ENCODE measurements at regions not wholly inside any gene's neighbourhood (a gene's known extent, or its start where the extent isn't known, plus 50 kb on each side); places are given as distances from the start of the nearest gene placed in this dataset.
"Not testable (repeated sequence)": the region's sequence is repeated elsewhere in the genome, so short reads cannot be mapped to it uniquely, and the experiment has no call there.

DNA sequence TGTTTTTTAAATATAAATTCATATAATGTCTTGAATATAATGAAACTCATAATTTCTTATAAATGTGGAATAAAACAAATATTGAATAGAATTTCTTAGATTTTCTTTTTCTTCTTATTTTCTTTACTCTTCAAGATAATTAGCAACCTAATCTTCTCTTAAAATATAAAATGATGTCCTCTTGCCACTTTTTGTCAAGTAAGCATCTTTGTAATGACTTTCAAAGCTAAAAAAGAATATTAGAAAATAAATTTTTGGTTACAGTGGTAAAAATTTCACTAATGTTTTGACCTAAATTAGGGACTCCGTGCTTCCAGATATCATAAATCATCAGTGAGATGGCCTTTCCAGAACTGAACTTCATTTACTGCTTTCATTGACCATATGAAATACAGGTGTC lies 846.4 kb downstream of the FRK start:
- Mint-ChIP-seq H3K36me3 (no peaks in the 10 kb centered on the region), H3K27ac (no peak overlapping the region), H3K4me3 (no peak overlapping the region), H3K27me3 (no peaks in the 10 kb centered on the region), H3K4me1 (no peaks in the 10 kb centered on the region), H3K9me3 (ENCODE audit: low read depth) (peaks cover 5% of the 10 kb centered on the region)
- no peak for DNase-seq
- CTCF ChIA-PET: no interaction called here
- no peak for ATAC-seq

DNA sequence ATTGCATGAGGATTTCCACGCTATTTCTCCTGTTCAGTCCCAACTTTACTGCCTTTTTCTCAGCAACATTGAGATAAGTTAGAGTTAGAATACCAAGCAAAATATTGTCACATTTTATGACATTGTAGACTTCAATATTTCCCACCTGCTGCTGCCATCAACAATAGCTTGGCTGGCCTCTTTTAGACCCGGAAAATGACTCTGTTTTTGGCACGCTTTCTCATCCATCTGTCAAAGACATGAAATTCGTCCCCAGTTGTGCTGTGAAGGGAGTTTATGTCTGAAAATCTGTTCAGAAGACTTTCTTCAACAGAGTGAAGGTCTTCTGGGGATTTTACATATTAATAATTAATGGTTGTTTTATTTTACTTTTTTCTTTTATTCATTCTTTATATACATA lies 857.3 kb downstream of the FRK start:
- H3K4me1 Mint-ChIP-seq: no peaks in the 10 kb centered on the region
- no peak overlapping the region for H3K4me3 Mint-ChIP-seq
- ATAC-seq: no peak
- no peak overlapping the region for H3K27ac Mint-ChIP-seq
- no peaks in the 10 kb centered on the region for H3K27me3 Mint-ChIP-seq
- no peaks in the 10 kb centered on the region for H3K36me3 Mint-ChIP-seq
- peaks cover 2% of the 10 kb centered on the region for H3K9me3 Mint-ChIP-seq (ENCODE audit: low read depth)
- DNase-seq: no peak
- CTCF ChIA-PET: no interaction called here

DNA sequence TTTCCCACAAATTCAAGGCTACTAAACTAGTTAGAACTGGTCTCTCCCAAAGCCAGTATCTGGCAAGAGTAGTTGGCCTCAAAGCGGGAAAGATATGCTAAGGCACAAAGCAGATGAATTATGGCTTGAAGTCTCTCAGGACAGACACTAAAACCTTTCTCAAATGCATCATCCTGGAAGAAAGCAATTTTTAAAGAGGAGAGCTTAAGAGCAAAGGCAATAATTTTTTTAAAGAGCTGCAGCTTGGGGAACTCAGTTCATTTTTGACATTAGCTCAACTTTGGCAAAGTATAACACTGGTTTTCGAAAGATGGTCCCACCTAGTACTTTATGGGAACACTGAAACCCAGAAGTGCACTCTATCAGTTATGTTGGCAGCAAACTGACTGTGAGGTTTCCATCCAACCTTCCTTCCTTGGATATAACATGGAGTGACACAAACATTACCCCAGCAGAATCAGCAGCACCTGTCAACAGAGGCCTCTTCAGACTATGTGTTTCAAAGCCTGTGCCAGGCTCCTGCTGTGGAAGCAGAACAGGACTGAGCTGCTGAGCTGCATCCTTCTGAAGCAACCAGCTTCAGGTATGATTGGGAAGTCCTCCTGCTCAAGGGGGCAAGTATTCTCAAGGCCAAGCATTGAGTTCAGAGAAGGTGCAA lies 852.3 kb upstream of the HS3ST5 start:
- Mint-ChIP-seq H3K36me3 (no peaks in the 10 kb centered on the region), H3K4me3 (no peak overlapping the region), H3K27ac (no peak overlapping the region), H3K9me3 (ENCODE audit: low read depth) (peaks cover 4% of the 10 kb centered on the region), H3K4me1 (no peaks in the 10 kb centered on the region), H3K27me3 (no peaks in the 10 kb centered on the region)
- CTCF ChIA-PET: no interaction called here
- no peak for DNase-seq
- no peak for ATAC-seq

DNA sequence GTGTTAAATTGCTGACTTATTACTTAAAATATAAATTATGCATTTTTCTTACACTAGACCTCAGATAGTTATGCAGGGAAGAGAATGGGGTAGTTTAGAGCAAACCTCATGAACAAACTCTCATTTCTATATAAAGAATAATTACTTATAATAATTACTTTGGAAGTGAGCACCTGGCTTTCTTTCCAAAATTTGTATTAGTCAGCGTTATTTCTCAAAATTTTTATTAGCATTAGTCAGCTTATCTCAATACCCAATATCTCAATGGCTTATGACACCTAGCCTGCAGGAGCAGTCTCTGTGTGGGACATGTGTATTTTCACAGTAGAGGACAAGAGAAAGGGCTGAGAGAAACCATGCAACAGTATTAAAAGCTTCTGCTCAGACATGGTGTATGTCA lies 849.2 kb upstream of the HS3ST5 start:
- Mint-ChIP-seq H3K4me3 (no peak overlapping the region), H3K36me3 (no peaks in the 10 kb centered on the region), H3K27me3 (no peaks in the 10 kb centered on the region), H3K27ac (no peak overlapping the region), H3K9me3 (ENCODE audit: low read depth) (no peaks in the 10 kb centered on the region), H3K4me1 (no peaks in the 10 kb centered on the region)
- DNase-seq: no peak
- ATAC-seq: no peak
- CTCF ChIA-PET: no interaction called here

DNA sequence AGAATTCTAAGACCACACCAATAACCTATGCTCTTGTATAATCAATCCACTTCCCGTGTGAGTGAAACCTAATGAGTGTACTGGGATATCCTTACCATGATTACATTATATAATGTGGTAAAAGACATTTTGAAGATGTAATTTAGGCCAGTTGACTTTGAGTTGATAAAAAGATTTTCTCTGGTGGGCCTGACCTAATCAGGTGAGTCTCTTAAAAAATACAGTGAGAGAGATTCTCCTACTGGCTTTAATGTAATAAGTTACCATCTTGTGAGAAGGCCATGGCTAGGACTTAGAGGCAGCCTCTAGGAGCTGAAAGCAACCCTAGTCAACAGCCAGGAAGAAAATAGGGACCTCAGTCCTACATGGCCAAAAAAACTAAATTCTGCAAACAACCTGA lies 847.7 kb upstream of the HS3ST5 start:
- H3K4me3 Mint-ChIP-seq: no peak overlapping the region
- ATAC-seq (no peak), DNase-seq (no peak)
- peaks cover 3% of the 10 kb centered on the region for H3K9me3 Mint-ChIP-seq (ENCODE audit: low read depth)
- CTCF ChIA-PET: no interaction called here
- H3K27me3 Mint-ChIP-seq: no peaks in the 10 kb centered on the region
- no peak overlapping the region for H3K27ac Mint-ChIP-seq
- no peaks in the 10 kb centered on the region for H3K36me3 Mint-ChIP-seq
- no peaks in the 10 kb centered on the region for H3K4me1 Mint-ChIP-seq

DNA sequence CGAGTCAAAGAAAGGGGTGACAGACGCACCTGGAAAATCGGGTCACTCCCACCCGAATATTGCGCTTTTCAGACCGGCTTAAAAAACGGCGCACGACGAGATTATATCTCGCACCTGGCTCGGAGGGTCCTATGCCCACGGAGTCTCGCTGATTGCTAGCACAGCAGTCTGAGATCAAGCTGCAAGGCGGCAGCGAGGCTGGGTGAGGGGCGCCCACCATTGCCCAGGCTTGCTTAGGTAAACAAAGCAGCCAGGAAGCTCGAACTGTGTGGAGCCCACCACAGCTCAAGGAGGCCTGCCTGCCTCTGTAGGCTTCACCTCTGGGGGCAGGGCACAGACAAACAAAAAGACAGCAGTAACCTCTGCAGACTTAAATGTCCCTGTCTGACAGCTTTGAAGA lies 832.6 kb upstream of the HS3ST5 start:
- CTCF ChIA-PET; H3K27me3 Mint-ChIP-seq; H3K9me3 Mint-ChIP-seq (ENCODE audit: low read depth); H3K4me1 Mint-ChIP-seq; H3K4me3 Mint-ChIP-seq; H3K27ac Mint-ChIP-seq; ATAC-seq; DNase-seq; H3K36me3 Mint-ChIP-seq: not testable (repeated sequence)

DNA sequence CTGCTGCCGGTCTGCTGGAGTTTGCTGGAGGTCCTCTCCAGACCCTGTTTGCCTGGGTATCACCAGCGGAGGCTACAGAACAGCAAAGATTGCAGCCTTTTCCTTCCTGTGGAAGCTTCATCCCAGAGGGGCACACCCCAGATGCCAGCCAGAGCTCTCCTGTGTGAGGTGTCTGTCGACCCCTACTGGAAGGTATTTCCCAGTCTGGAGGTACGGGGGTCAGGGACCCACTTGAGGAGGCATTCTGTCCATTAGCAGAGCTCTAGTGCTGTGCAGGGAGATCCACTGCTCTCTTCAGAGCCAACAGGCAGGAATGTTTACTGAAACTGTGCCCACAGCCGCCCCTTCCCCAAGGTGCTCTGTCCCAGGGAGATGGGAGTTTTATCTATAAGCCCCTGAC lies 823.1 kb upstream of the HS3ST5 start:
- H3K9me3 Mint-ChIP-seq (ENCODE audit: low read depth); H3K4me1 Mint-ChIP-seq; CTCF ChIA-PET; H3K27ac Mint-ChIP-seq; H3K4me3 Mint-ChIP-seq; DNase-seq; ATAC-seq; H3K27me3 Mint-ChIP-seq; H3K36me3 Mint-ChIP-seq: not testable (repeated sequence)

DNA sequence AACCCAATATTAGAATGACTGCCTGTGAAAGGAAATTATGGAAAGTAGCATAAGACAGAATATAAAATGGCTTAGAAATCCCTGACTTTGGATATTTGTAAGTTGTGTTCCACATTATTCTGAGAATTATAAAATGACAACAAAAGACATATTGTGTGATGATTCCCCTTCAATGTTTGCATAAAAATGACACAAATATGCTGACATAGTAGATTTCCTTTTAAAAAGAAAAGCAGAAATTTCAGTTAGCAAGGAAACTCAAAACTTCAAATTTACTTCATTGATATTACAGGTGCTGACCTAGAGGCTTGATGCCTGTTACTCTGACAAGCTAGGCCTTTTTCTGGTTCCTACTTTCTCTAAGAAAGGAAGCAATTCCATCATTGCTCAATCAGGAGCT lies 816.9 kb upstream of the HS3ST5 start:
- ATAC-seq (no peak), DNase-seq (no peak)
- Mint-ChIP-seq H3K36me3 (no peaks in the 10 kb centered on the region), H3K4me1 (no peaks in the 10 kb centered on the region), H3K27me3 (no peaks in the 10 kb centered on the region), H3K4me3 (no peak overlapping the region), H3K27ac (no peak overlapping the region), H3K9me3 (ENCODE audit: low read depth) (peaks cover 7% of the 10 kb centered on the region)
- CTCF ChIA-PET: no interaction called here

DNA sequence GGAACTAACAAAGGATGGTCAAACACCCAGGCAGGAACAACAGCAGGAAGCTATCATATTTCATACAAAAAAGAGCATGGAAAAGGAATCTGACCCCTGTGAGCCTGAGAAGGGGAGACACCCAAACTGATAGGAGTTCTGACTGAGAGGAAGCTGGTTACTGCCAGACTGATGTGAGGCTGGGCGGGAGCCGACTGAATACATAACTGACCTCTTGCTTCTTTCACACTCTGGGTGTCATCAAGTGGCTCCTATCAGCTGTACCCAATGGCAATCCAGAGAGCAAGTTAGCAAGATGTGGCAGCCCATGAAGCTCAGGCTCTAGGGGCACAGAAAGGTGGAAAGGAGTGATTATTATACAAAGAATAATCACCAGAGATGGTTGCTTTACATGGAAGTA lies 795.1 kb upstream of the HS3ST5 start:
- no peak for ATAC-seq
- no peaks in the 10 kb centered on the region for H3K4me1 Mint-ChIP-seq
- CTCF ChIA-PET: no interaction called here

DNA sequence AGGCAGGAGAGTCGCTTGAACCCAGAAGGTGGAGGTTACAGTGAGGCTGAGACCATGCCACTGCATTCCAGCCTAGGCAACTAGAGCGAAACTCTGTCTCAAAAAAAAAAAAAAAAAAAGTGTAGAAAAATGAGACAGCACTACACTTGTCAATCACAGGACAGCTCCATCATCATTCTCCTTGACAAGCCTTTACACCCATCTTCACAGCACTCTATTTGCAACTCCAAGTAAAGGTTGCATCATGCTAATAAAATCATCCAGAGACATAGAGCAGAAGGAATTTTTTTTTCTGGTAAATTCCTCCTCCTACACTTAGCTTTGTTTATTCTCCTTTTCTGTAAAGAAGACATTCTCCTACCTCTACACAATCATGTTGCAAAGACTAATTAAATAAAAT lies 791.0 kb upstream of the HS3ST5 start:
- no peak for ATAC-seq
- no peaks in the 10 kb centered on the region for H3K27me3 Mint-ChIP-seq
- H3K4me3 Mint-ChIP-seq: no peak overlapping the region
- no peak overlapping the region for H3K27ac Mint-ChIP-seq
- no peak for DNase-seq
- H3K36me3 Mint-ChIP-seq: no peaks in the 10 kb centered on the region
- H3K4me1 Mint-ChIP-seq: no peaks in the 10 kb centered on the region
- CTCF ChIA-PET: no interaction called here
- no peaks in the 10 kb centered on the region for H3K9me3 Mint-ChIP-seq (ENCODE audit: low read depth)

More for the DNA sequence above, 795.1 kb upstream of the HS3ST5 start:
- DNase-seq: no peak
- H3K27ac Mint-ChIP-seq: no peak overlapping the region
- H3K4me3 Mint-ChIP-seq: no peak overlapping the region
- peaks cover 2% of the 10 kb centered on the region for H3K9me3 Mint-ChIP-seq (ENCODE audit: low read depth)
- no peaks in the 10 kb centered on the region for H3K27me3 Mint-ChIP-seq
- no peaks in the 10 kb centered on the region for H3K36me3 Mint-ChIP-seq

DNA sequence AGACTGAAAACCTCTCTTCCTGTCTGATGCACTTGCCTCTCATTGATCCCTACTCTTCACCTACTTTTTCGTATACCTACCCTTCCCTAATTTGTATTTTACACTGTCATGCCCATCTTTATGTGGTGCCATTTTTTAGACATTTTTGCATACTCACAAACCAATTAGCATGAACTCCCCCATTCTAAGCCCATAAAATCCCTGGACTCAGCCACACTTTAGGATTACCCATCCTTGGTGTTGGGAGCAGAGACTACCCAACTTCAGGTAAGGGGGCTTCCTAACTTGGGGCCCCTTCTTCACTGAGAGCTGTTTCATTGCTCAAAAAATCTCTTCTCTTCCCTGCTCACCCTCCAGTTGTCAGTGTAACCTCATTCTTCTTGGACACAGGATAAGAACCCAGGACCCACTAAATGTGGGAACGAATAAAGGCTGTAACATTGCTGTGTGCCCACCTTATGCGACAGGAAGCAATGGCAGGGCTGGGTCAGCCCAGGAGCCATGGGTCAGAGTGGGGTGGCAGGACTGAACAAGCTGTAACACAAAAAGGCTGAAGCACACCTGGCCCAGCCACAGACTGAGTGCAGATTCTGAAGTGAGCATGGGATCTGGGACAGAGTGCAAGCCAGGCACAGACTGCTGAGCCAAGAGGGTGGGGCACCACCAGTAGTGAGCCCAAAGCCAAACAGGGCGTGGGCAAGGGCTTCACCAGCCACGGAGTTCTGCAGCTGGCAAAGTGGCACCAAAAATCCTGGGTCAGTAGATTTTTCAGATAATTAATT lies 789.1 kb upstream of the HS3ST5 start:
- Mint-ChIP-seq H3K27me3 (no peaks in the 10 kb centered on the region), H3K36me3 (no peaks in the 10 kb centered on the region), H3K27ac (no peak overlapping the region), H3K4me3 (no peak overlapping the region), H3K4me1 (no peaks in the 10 kb centered on the region), H3K9me3 (ENCODE audit: low read depth) (no peaks in the 10 kb centered on the region)
- no peak for ATAC-seq
- DNase-seq: no peak
- CTCF ChIA-PET: no interaction called here

DNA sequence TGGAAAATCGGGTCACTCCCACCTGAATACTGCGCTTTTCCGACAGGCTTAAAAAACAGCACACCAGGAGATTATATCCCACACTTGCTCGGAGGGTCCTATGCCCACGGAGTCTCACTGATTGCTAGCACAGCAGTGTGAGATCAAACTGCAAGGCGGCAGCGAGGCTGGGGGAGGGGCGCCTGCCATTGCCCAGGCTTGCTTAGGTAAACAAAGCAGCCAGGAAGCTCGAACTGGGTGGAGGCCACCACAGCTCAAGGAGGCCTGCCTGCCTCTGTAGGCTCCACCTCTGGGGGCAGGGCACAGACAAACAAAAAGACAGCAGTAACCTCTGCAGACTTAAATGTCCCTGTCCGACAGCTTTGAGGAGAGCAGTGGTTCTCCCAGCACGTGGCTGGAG lies 778.7 kb upstream of the HS3ST5 start:
- ATAC-seq; H3K36me3 Mint-ChIP-seq; DNase-seq; H3K27ac Mint-ChIP-seq; H3K4me3 Mint-ChIP-seq; CTCF ChIA-PET; H3K4me1 Mint-ChIP-seq; H3K27me3 Mint-ChIP-seq; H3K9me3 Mint-ChIP-seq (ENCODE audit: low read depth): not testable (repeated sequence)

DNA sequence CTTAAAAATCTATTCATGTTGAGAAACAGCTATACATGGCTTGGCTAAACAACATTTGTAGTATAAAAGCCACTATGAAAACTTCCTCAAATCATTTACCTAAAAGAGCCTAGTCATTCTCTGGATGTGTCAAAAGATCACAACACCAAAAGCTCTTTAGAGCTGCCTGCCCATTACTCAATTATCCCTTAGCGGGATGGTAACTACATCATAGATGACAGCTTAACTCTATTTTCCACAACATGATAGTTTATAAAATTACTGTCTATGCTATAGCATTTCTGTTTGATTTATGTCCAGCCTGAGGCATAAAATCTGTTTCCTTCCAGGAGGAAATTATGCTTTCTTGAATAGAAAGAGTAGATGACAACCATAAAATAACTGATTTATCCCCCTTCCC lies 777.6 kb upstream of the HS3ST5 start:
- Mint-ChIP-seq H3K36me3 (no peaks in the 10 kb centered on the region), H3K4me1 (no peaks in the 10 kb centered on the region), H3K9me3 (ENCODE audit: low read depth) (peaks cover 3% of the 10 kb centered on the region), H3K4me3 (no peak overlapping the region), H3K27ac (no peak overlapping the region), H3K27me3 (no peaks in the 10 kb centered on the region)
- no peak for ATAC-seq
- CTCF ChIA-PET: no interaction called here
- no peak for DNase-seq

DNA sequence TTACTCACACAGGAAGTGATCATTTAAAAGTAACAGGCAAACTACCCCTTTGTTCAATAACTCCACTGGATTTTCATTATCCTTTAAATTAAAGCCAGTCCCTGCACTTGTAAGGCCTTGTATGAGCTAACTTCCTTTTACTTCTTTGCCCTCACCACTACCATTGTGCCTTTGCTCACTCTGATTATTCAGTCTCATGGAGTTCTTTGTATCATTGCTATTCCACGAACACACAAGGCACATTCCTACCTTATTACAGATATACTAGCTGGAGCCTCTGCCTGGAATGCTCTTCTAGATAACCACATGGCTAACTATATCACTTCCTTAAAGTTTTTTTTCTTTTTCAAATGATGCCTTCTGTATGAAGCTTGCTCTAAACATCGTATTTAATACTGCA lies 748.6 kb upstream of the HS3ST5 start:
- H3K9me3 Mint-ChIP-seq (ENCODE audit: low read depth): peaks cover 5% of the 10 kb centered on the region
- ATAC-seq: no peak
- H3K4me1 Mint-ChIP-seq: no peaks in the 10 kb centered on the region
- CTCF ChIA-PET: no interaction called here
- no peaks in the 10 kb centered on the region for H3K36me3 Mint-ChIP-seq
- no peaks in the 10 kb centered on the region for H3K27me3 Mint-ChIP-seq
- H3K27ac Mint-ChIP-seq: no peak overlapping the region
- H3K4me3 Mint-ChIP-seq: no peak overlapping the region
- DNase-seq: no peak

Measured in activated CD8-positive, alpha-beta memory T cell treated with anti-CD3 and anti-CD28 coated beads, Interleukin-2, amount 10 ng/mL, durations not matched to agents 7 days and 5 days (primary cell).